ENCODE measurements at regions not wholly inside any gene's neighbourhood (a gene's known extent, or its start where the extent isn't known, plus 50 kb on each side); places are given as distances from the start of the nearest gene placed in this dataset.
A peak's percentile ranks its signal among the peaks of the same experiment; 100 is the strongest.

DNA sequence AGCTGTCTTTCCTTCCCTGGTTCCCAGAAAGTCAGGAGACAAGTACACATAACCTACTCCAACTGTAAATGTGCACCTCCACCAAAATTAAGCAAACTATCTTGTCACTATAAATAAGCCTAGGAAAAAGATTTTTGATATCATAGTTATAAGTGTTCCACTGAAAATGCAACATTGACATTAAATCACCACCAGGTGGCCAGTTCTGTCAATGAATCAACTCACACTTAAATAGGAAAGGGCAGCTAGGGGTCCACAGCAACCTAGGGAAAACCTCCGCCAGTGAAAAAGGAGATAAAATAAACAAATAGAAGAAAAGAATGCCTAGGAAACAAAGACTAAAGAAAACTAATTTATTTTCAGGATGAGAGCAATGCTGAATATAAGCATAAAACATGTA, 243.0 kb upstream of the PTPRD start:
- H3K27me3 ChIP-seq (ENCODE audit: control insufficient read depth in 2 of 2, insufficient read depth in 2 of 2, low read length in 2 of 2): no peaks in the 10 kb centered on the region
- no peak overlapping the region for H3K4me3 ChIP-seq (replicated peaks in 1 of 3; ENCODE audit: insufficient read depth in 1 of 3, low read depth in 1 of 3, low read length in 3 of 3)
- no peaks in the 10 kb centered on the region for H3K9me3 ChIP-seq (replicated peaks; ENCODE audit: control insufficient read depth, insufficient read depth, low read length)
- intact Hi-C loops (cut with micrococcal nuclease): loop anchor here (1.0 to 2.0 kb wide), 6 partner anchors 49 to 1785 kb away; no protein-coding TSS in a partner anchor
- no peak overlapping the region for H3K27ac ChIP-seq (ENCODE audit: insufficient read depth, low read depth, low read length)
- no peak overlapping the region for H3K4me2 ChIP-seq (ENCODE audit: insufficient read depth, low read length)
- DNase-seq (ENCODE audit: low read depth, low spot score): peak; percentile 51
- POLR2A ChIA-PET: no interaction called here
- FAIRE-seq: no peak
- no peaks in the 10 kb centered on the region for H4K20me1 ChIP-seq (replicated peaks; ENCODE audit: control insufficient read depth, extremely low read depth, insufficient read depth, low read length)
- no TSS peak for BruUV-seq (replicated peaks)
- H3K36me3 ChIP-seq (ENCODE audit: control insufficient read depth in 2 of 2, extremely low read depth in 1 of 2, insufficient read depth in 2 of 2, low read length in 2 of 2): no peaks in the 10 kb centered on the region
- dilution Hi-C loops (cut with MboI; ENCODE audit: extremely low pct_ligation_motif_present, low sequenced_read_pairs): no loop called here
- H3K4me1 ChIP-seq (ENCODE audit: control insufficient read depth, extremely low read depth, insufficient read depth, low read length): peaks cover 3% of the 10 kb centered on the region
- no peak for TF ChIP-seq GATA2 (IDR thresholded peaks at IDR 0.05; ENCODE audit: insufficient read depth, insufficient read length, low read depth, low read length)
- TF ChIP-seq CTCF (IDR thresholded peaks at IDR 0.05; ENCODE audit: extremely low read depth in 1 of 2, insufficient read depth in 1 of 2, low read depth in 1 of 2, low read length in 2 of 2): peak; percentile 31 to 51
- no peaks in the 10 kb centered on the region for H3K79me2 ChIP-seq (ENCODE audit: control insufficient read depth, insufficient read depth, low read length)
- H3K9me1 ChIP-seq (replicated peaks; ENCODE audit: control insufficient read depth, extremely low read depth, insufficient read depth, low read length): no peaks in the 10 kb centered on the region
- CTCF ChIA-PET: interaction anchor here (0.7 to 2.7 kb wide), 24 partner anchors 10 to 1784 kb away, joined by 3 to 46 read pairs (median 4); no protein-coding TSS in a partner anchor
- H2AFZ ChIP-seq (ENCODE audit: low read depth, low read length): no peak overlapping the region
- no peak overlapping the region for H3K9ac ChIP-seq (replicated peaks; ENCODE audit: extremely low read depth, insufficient read depth, low read length)

DNA sequence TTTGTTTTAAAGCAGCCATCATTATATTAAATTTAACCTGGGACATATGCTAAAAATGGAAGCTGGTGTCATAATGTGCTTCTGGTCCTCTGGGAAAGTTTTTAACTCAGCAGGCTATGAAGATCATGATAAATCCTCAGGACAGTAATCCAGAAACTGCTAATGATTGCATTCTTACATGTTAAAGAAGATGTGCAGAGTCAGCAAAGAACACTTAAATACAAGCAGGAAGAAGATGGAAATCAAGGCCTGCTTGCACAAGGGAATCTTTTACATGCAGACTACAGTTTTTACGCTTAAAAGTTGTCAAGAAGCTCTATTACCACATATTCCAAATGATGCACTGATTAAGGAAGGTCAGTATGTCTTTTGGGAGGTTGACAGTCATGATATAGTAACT, 246.0 kb upstream of the PTPRD start:
- no peak for TF ChIP-seq MYC (IDR thresholded peaks at IDR 0.05; ENCODE audit: low read depth, low read length)
- TF ChIP-seq POLR2AphosphoS5 (IDR thresholded peaks at IDR 0.05; ENCODE audit: insufficient read depth, low read depth, low read length): no peak
- TF ChIP-seq EZH2 (IDR thresholded peaks at IDR 0.05; ENCODE audit: borderline replicate concordance, low read depth, low read length, severe bottlenecking): no peak
- no peak for TF ChIP-seq JUN (IDR thresholded peaks at IDR 0.05; ENCODE audit: borderline replicate concordance, insufficient read depth, insufficient read length, low read depth)
- no peak for TF ChIP-seq FOS (IDR thresholded peaks at IDR 0.05; ENCODE audit: borderline replicate concordance, insufficient read depth, low read length)
- TF ChIP-seq, protein P1, sequence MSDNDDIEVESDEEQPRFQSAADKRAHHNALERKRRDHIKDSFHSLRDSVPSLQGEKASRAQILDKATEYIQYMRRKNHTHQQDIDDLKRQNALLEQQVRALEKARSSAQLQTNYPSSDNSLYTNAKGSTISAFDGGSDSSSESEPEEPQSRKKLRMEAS (IDR thresholded peaks at IDR 0.05; ENCODE audit: insufficient read depth, insufficient read length): no peak
- TF ChIP-seq POLR2A (IDR thresholded peaks at IDR 0.05; ENCODE audit: low read depth, low read length): no peak
- TF ChIP-seq CTCF (IDR thresholded peaks at IDR 0.05; ENCODE audit: extremely low read depth in 1 of 2, insufficient read depth in 1 of 2, low read depth in 1 of 2, low read length in 2 of 2): no peak
- no peak for TF ChIP-seq GATA2 (IDR thresholded peaks at IDR 0.05; ENCODE audit: insufficient read depth, insufficient read length, low read depth, low read length)
- Histone ChIP-seq H3K27me3 (ENCODE audit: control insufficient read depth in 2 of 2, insufficient read depth in 2 of 2, low read length in 2 of 2) (no peaks in the 10 kb centered on the region), H3K4me2 (ENCODE audit: insufficient read depth, low read length) (no peak overlapping the region), H3K27ac (ENCODE audit: insufficient read depth, low read depth, low read length) (no peak overlapping the region), H3K4me3 (replicated peaks in 1 of 3; ENCODE audit: insufficient read depth in 1 of 3, low read depth in 1 of 3, low read length in 3 of 3) (no peak overlapping the region), H2AFZ (ENCODE audit: low read depth, low read length) (no peak overlapping the region), H3K9me3 (replicated peaks; ENCODE audit: control insufficient read depth, insufficient read depth, low read length) (no peaks in the 10 kb centered on the region), H3K79me2 (ENCODE audit: control insufficient read depth, insufficient read depth, low read length) (no peaks in the 10 kb centered on the region), H3K9me1 (replicated peaks; ENCODE audit: control insufficient read depth, extremely low read depth, insufficient read depth, low read length) (no peaks in the 10 kb centered on the region), H3K4me1 (ENCODE audit: control insufficient read depth, extremely low read depth, insufficient read depth, low read length) (peaks cover 3% of the 10 kb centered on the region), H3K9ac (replicated peaks; ENCODE audit: extremely low read depth, insufficient read depth, low read length) (no peak overlapping the region), H4K20me1 (replicated peaks; ENCODE audit: control insufficient read depth, extremely low read depth, insufficient read depth, low read length) (no peaks in the 10 kb centered on the region), H3K36me3 (ENCODE audit: control insufficient read depth in 2 of 2, extremely low read depth in 1 of 2, insufficient read depth in 2 of 2, low read length in 2 of 2) (no peaks in the 10 kb centered on the region)
- FAIRE-seq (no peak), DNase-seq (ENCODE audit: low read depth, low spot score) (no peak)
- intact Hi-C loops (cut with micrococcal nuclease) (no loop called here), dilution Hi-C loops (cut with MboI; ENCODE audit: extremely low pct_ligation_motif_present, low sequenced_read_pairs) (no loop called here)
- BruUV-seq (replicated peaks): no TSS peak
- ChIA-PET POLR2A (no interaction called here), CTCF (no interaction called here)
